Mesendoderm (in vitro differentiated cells): ENCODE measurements at regions not wholly inside any gene's neighbourhood (a gene's known extent, or its start where the extent isn't known, plus 50 kb on each side); places are given as distances from the start of the nearest gene placed in this dataset.

Source experiments
- DNase-seq: peaks from one replicate; pipeline ENCODE4 v3.0.0; 2013
- H2AK5ac ChIP-seq: 2 replicates; pipeline ENCODE4 v1.6.1; 2013; ENCODE audit warnings: low read length, inconsistent platforms
- H2BK120ac ChIP-seq: 2 replicates; pipeline ENCODE4 v1.6.1; 2013; ENCODE audit warnings: low read depth, mild to moderate bottlenecking, low read length, moderate library complexity, mixed read lengths
- H2BK15ac ChIP-seq: replicated peaks from 2 replicates; pipeline ENCODE4 v1.6.1; 2013; ENCODE audit warnings: low read depth, mild to moderate bottlenecking, moderate library complexity
- H2BK5ac ChIP-seq: 2 replicates; pipeline ENCODE4 v1.6.1; 2013; ENCODE audit warnings: low read length, inconsistent platforms
- H3K18ac ChIP-seq: 2 replicates; pipeline ENCODE4 v1.6.1; 2013; ENCODE audit warnings: mild to moderate bottlenecking, low read length, mixed read lengths
- H3K23ac ChIP-seq: one replicate; pipeline ENCODE4 v1.6.1; 2013; ENCODE audit warnings: low read length
- H3K27ac ChIP-seq: 2 replicates; pipeline ENCODE4 v1.5.1; 2013; ENCODE audit warnings: low read depth, mild to moderate bottlenecking, inconsistent platforms, low read length, moderate library complexity
- H3K27me3 ChIP-seq: 2 replicates; pipeline ENCODE4 v1.6.1; 2013; ENCODE audit warnings: low read length, control low read depth, mild to moderate bottlenecking, inconsistent platforms; ENCODE audit not compliant: insufficient read depth, poor library complexity
- H3K36me3 ChIP-seq: 2 replicates; pipeline ENCODE4 v1.6.1; 2013; ENCODE audit warnings: low read length, inconsistent platforms; ENCODE audit not compliant: control insufficient read depth, insufficient read depth
- H3K4ac ChIP-seq: one replicate; pipeline ENCODE4 v1.6.1; 2013; ENCODE audit warnings: low read depth, mild to moderate bottlenecking, low read length, moderate library complexity
- H3K4me1 ChIP-seq: 2 replicates; pipeline ENCODE4 v1.6.1; 2013; ENCODE audit warnings: low read depth, low read length, inconsistent platforms; ENCODE audit not compliant: control insufficient read depth
- H3K4me2 ChIP-seq: 2 replicates; pipeline ENCODE4 v1.6.1; 2013; ENCODE audit warnings: low read length
- H3K4me3 ChIP-seq: 2 replicates; pipeline ENCODE4 v1.5.1; 2013; ENCODE audit warnings: mild to moderate bottlenecking, low read length
- H3K56ac ChIP-seq: one replicate; pipeline ENCODE4 v1.6.1; 2013; ENCODE audit warnings: low read length
- H3K79me1 ChIP-seq: 2 replicates; pipeline ENCODE4 v1.6.1; 2013; ENCODE audit warnings: low read length, inconsistent platforms
- H3K79me2 ChIP-seq: 2 replicates; pipeline ENCODE4 v1.6.1; 2013; ENCODE audit warnings: mild to moderate bottlenecking, low read length; ENCODE audit not compliant: control insufficient read depth, insufficient read depth
- H3K9ac ChIP-seq: 2 replicates; pipeline ENCODE4 v1.6.1; 2013; ENCODE audit warnings: low read length, inconsistent platforms
- H4K5ac ChIP-seq: one replicate; pipeline ENCODE4 v1.6.1; 2013; ENCODE audit warnings: low read length
- H4K8ac ChIP-seq: one replicate; pipeline ENCODE4 v1.6.1; 2013; ENCODE audit warnings: low read depth, mild to moderate bottlenecking, control low read depth, low read length, moderate library complexity
- WGBS: extraction: QIAGEN DNeasy Blood & Tissue Kit; methylation state at CpG from one replicate; pipeline ENCODE4 v1.1.7; 2013; ENCODE audit warnings: low lambda C conversion rate, missing lambda C conversion rate; ENCODE audit not compliant: insufficient coverage; ENCODE audit errors: extremely low coverage; 5-methylcytosine and 5-hydroxymethylcytosine counted together

DNA sequence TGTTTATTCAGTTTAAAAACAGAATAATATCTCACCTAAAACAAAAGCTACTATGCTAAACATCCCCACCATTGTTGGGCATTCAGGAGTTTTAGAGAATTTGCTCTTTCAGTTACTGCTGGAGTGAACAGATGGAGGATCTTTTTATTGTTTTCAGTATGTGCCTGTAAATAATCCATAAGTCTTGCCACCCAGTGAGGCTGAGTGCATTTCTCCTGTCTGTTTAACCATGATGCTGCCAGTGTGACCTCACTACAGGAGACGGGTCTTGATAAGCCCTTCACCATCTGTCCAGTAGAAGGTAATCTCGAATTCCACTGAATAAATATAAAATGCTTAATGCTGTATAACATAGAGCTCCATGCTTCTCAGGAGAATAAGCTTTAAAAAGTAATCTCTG is 430.9 kb downstream of the POM121L12 start:
- H2BK15ac ChIP-seq: no peak overlapping the region
- H3K4me2 ChIP-seq: no peak overlapping the region
- WGBS: no CpG with 5 or more reads among the region's 2 CpGs
- no peak overlapping the region for H3K4ac ChIP-seq
- no peak overlapping the region for H4K5ac ChIP-seq
- no peak overlapping the region for H4K8ac ChIP-seq
- no peaks in the 10 kb centered on the region for H3K4me1 ChIP-seq
- no peaks in the 10 kb centered on the region for H3K79me2 ChIP-seq
- no peak overlapping the region for H3K56ac ChIP-seq
- no peak overlapping the region for H3K23ac ChIP-seq
- DNase-seq: no peak
- no peaks in the 10 kb centered on the region for H3K79me1 ChIP-seq
- H3K4me3 ChIP-seq: no peak overlapping the region
- no peak overlapping the region for H3K18ac ChIP-seq
- H3K36me3 ChIP-seq: no peaks in the 10 kb centered on the region
- H2AK5ac ChIP-seq: no peak overlapping the region
- H3K27me3 ChIP-seq: no peaks in the 10 kb centered on the region
- no peak overlapping the region for H2BK120ac ChIP-seq
- H3K9ac ChIP-seq: no peak overlapping the region
- H2BK5ac ChIP-seq: no peak overlapping the region
- H3K27ac ChIP-seq: no peak overlapping the region

DNA sequence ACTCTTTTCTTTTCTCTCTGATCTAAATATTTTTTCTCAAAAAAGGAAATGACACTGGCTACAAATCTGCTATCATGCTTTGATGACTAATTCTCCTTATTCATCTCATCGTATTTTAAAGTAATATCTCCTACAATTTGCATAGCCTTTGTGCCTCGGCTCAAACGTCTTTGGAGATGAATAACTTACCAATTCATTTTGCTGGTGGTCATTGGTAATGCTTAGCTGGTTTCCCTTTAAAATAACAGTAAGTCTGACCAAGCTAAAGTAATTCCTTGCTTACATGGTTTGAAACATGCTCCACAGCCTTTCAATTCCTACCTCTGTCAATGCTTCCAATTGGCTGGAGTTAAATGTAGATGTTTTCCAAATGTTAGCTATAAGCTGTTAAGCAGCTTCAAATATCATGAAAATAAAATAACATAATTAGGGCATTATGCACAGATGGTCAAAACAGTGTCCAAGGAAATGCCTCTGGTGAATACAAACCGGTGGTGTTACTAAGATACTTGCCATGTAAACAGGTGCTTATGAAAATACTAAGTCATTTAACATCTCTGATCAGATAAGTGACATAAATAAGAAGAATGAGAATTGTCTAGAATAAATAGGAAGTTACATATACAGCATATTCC is 435.0 kb downstream of the POM121L12 start:
- H3K4ac ChIP-seq: no peak overlapping the region
- no peak overlapping the region for H3K56ac ChIP-seq
- no peak overlapping the region for H2AK5ac ChIP-seq
- no peaks in the 10 kb centered on the region for H3K27me3 ChIP-seq
- no peak overlapping the region for H3K23ac ChIP-seq
- no peak overlapping the region for H4K5ac ChIP-seq
- DNase-seq: no peak
- no peak overlapping the region for H3K18ac ChIP-seq
- H3K27ac ChIP-seq: no peak overlapping the region
- no peaks in the 10 kb centered on the region for H3K79me1 ChIP-seq
- no CpG with 5 or more reads among the region's 4 CpGs for WGBS
- H3K4me2 ChIP-seq: no peak overlapping the region
- H2BK120ac ChIP-seq: no peak overlapping the region
- no peaks in the 10 kb centered on the region for H3K36me3 ChIP-seq
- H2BK15ac ChIP-seq: no peak overlapping the region
- no peaks in the 10 kb centered on the region for H3K4me1 ChIP-seq
- no peak overlapping the region for H2BK5ac ChIP-seq
- no peak overlapping the region for H3K4me3 ChIP-seq
- H3K79me2 ChIP-seq: no peaks in the 10 kb centered on the region
- H4K8ac ChIP-seq: no peak overlapping the region
- H3K9ac ChIP-seq: no peak overlapping the region

DNA sequence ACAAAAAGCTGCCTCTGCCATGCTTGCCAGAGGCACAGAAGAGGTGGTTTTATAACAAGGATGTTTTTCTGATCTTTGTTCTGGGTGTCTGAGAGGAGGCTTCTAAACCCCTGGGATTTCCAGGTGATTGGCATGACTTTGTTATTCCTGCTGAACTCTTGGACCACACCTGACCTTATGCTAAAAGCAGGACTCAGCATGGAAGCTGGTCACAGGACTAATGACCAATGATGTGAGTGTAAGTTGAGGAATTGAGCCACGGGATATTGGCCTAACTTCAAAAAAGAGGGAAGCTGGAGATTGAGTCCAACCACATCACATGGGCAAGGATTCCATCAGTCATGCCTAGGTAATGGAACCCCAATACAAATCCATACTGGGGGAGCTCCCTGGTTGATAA is 437.9 kb downstream of the POM121L12 start:
- no peak overlapping the region for H3K4me3 ChIP-seq
- H2BK120ac ChIP-seq: no peak overlapping the region
- no peaks in the 10 kb centered on the region for H3K27me3 ChIP-seq
- no peak overlapping the region for H3K27ac ChIP-seq
- H3K18ac ChIP-seq: no peak overlapping the region
- H3K23ac ChIP-seq: no peak overlapping the region
- H2BK5ac ChIP-seq: no peak overlapping the region
- WGBS: no CpG with 5 or more reads among the region's 1 CpG
- no peaks in the 10 kb centered on the region for H3K36me3 ChIP-seq
- H3K79me2 ChIP-seq: no peaks in the 10 kb centered on the region
- H3K4me2 ChIP-seq: no peak overlapping the region
- no peaks in the 10 kb centered on the region for H3K79me1 ChIP-seq
- no peak overlapping the region for H3K4ac ChIP-seq
- no peak overlapping the region for H2BK15ac ChIP-seq
- no peak overlapping the region for H4K8ac ChIP-seq
- H3K9ac ChIP-seq: no peak overlapping the region
- no peak overlapping the region for H4K5ac ChIP-seq
- H3K4me1 ChIP-seq: no peaks in the 10 kb centered on the region
- no peak overlapping the region for H3K56ac ChIP-seq
- no peak for DNase-seq
- H2AK5ac ChIP-seq: no peak overlapping the region

DNA sequence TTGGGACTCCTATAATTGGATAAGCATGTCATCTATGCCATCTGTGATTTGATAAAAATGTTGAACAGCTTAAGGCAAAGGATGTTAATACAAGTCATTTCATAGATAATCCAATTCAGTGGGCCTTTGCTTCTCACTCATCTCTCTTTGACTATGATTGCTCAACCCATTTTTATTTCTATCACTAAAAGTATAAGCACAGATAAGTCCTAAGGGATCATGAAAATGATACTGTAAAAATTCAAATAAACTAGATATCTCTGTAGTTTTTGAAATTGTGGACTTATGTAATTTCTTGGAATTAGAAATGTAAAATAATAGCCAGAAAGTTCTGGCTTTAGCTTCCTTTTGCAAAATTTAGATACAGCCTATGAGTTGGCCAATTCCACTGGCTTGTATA is 440.3 kb downstream of the POM121L12 start:
- no peak overlapping the region for H2BK120ac ChIP-seq
- H3K4me1 ChIP-seq: no peaks in the 10 kb centered on the region
- no peak for DNase-seq
- no peak overlapping the region for H3K4me3 ChIP-seq
- H2AK5ac ChIP-seq: no peak overlapping the region
- no peak overlapping the region for H2BK15ac ChIP-seq
- no peak overlapping the region for H3K9ac ChIP-seq
- no peak overlapping the region for H4K8ac ChIP-seq
- H3K36me3 ChIP-seq: no peaks in the 10 kb centered on the region
- H2BK5ac ChIP-seq: no peak overlapping the region
- no peak overlapping the region for H4K5ac ChIP-seq
- H3K18ac ChIP-seq: no peak overlapping the region
- no peak overlapping the region for H3K23ac ChIP-seq
- H3K27ac ChIP-seq: no peak overlapping the region
- H3K79me1 ChIP-seq: no peaks in the 10 kb centered on the region
- H3K27me3 ChIP-seq: no peaks in the 10 kb centered on the region
- no peak overlapping the region for H3K56ac ChIP-seq
- H3K4ac ChIP-seq: no peak overlapping the region
- H3K79me2 ChIP-seq: no peaks in the 10 kb centered on the region
- no peak overlapping the region for H3K4me2 ChIP-seq

DNA sequence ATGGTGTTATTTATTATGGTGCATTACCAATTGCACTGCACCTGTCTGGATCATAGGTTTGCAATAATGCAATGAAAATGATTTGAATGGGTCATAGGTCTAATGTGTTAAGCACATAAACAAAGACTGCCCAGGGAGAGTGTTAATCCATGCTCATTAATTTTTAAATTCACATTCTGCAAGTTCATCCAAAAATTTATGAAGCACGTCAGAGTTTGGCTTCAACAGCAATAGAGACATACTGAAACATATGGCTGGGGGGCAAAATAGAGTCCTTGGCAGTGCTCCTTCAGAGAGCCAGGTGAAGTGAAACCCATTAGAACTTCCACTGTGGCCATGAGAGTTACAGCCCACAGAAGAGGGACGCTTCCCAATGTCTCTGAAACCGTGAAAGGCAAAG is 441.1 kb downstream of the POM121L12 start:
- Histone ChIP-seq H4K8ac (no peak overlapping the region), H3K4me3 (no peak overlapping the region), H3K79me1 (no peaks in the 10 kb centered on the region), H3K4me1 (no peaks in the 10 kb centered on the region), H3K56ac (no peak overlapping the region), H3K79me2 (no peaks in the 10 kb centered on the region), H3K4me2 (no peak overlapping the region), H3K36me3 (no peaks in the 10 kb centered on the region), H2AK5ac (no peak overlapping the region), H3K18ac (no peak overlapping the region), H2BK5ac (no peak overlapping the region), H3K27ac (no peak overlapping the region), H2BK120ac (no peak overlapping the region), H2BK15ac (no peak overlapping the region), H4K5ac (no peak overlapping the region), H3K4ac (no peak overlapping the region), H3K9ac (no peak overlapping the region), H3K23ac (no peak overlapping the region), H3K27me3 (no peaks in the 10 kb centered on the region)
- DNase-seq: no peak
- WGBS: no CpG with 5 or more reads among the region's 3 CpGs

DNA sequence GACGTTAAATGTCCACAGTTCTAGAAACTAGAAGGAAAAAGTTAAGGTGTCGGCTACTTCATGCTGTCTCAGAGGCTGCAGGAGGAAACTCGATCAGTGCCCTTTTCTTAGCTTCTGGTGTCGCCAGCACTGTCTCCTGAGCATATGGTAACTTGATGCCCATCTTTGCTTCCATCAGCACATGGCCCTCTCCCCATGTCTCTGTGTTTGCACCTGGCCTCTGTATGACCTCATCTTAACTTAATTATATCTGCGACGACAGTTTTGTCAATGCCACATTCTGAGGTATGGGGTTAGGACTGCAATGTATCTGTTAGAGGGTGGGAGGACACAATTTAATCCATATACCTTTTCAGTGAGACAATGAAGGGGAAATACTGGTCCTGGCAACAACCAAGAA is 449.9 kb downstream of the POM121L12 start:
- Histone ChIP-seq H2BK15ac (no peak overlapping the region), H3K4me1 (no peaks in the 10 kb centered on the region), H3K27me3 (no peaks in the 10 kb centered on the region), H2BK120ac (no peak overlapping the region), H3K23ac (no peak overlapping the region), H3K79me1 (no peaks in the 10 kb centered on the region), H3K9ac (no peak overlapping the region), H2BK5ac (no peak overlapping the region), H3K4me2 (no peak overlapping the region), H4K5ac (no peak overlapping the region), H4K8ac (no peak overlapping the region), H2AK5ac (no peak overlapping the region), H3K27ac (no peak overlapping the region), H3K4ac (no peak overlapping the region), H3K36me3 (no peaks in the 10 kb centered on the region), H3K79me2 (no peaks in the 10 kb centered on the region), H3K18ac (no peak overlapping the region), H3K56ac (no peak overlapping the region), H3K4me3 (no peak overlapping the region)
- WGBS: no CpG with 5 or more reads among the region's 6 CpGs
- DNase-seq: no peak
